Loucy (cell line): ENCODE measurements at regions not wholly inside any gene's neighbourhood (a gene's known extent, or its start where the extent isn't known, plus 50 kb on each side); places are given as distances from the start of the nearest gene placed in this dataset.

Experiments used
- H2AFZ ChIP-seq: fragments of 200-600 bp; sonication (generic); 2 replicates; pipeline ENCODE4 v1.6.0; 2016; ENCODE audit warnings: antibody characterized with exemption, mild to moderate bottlenecking, low read length, moderate library complexity
- H3F3A ChIP-seq: fragments of 200-600 bp; 2 replicates; pipeline ENCODE4 v1.6.0; 2016; ENCODE audit warnings: antibody characterized with exemption, low read depth, mild to moderate bottlenecking
- H3K27me3 ChIP-seq: fragments of 200-600 bp; sonication (generic); 2 replicates; pipeline ENCODE4 v1.6.1; 2014; ENCODE audit warnings: low read length, mild to moderate bottlenecking; ENCODE audit not compliant: insufficient read depth, poor library complexity, severe bottlenecking
- H3K36me3 ChIP-seq: fragments of 200-600 bp; sonication (generic); 2 replicates; pipeline ENCODE4 v1.6.1; 2016; ENCODE audit warnings: low read length; ENCODE audit not compliant: insufficient read depth
- H3K4me1 ChIP-seq: fragments of 200-600 bp; sonication (generic); 2 replicates; pipeline ENCODE4 v1.5.1; 2014; ENCODE audit warnings: low read length, mild to moderate bottlenecking; ENCODE audit not compliant: insufficient read depth, poor library complexity, severe bottlenecking
- H3K4me2 ChIP-seq: fragments of 200-600 bp; sonication (generic); 2 replicates; pipeline ENCODE4 v1.6.0; 2014; ENCODE audit warnings: antibody characterized with exemption, low read length, low read depth, mild to moderate bottlenecking; ENCODE audit not compliant: poor library complexity, severe bottlenecking
- H3K4me3 ChIP-seq: fragments of 200-600 bp; sonication (generic); 2 replicates; pipeline ENCODE4 v1.5.1; 2014; ENCODE audit warnings: low read length, mild to moderate bottlenecking, mixed read lengths; ENCODE audit not compliant: poor library complexity, severe bottlenecking
- H3K79me2 ChIP-seq: fragments of 200-600 bp; sonication (generic); 2 replicates; pipeline ENCODE4 v1.6.1; 2014; ENCODE audit warnings: low read length; ENCODE audit not compliant: insufficient read depth
- H3K9ac ChIP-seq: fragments of 200-600 bp; sonication (generic); 2 replicates; pipeline ENCODE4 v1.6.0; 2014; ENCODE audit warnings: mild to moderate bottlenecking, low read depth, low read length, moderate library complexity; ENCODE audit not compliant: poor library complexity, severe bottlenecking
- H3K9me2 ChIP-seq: fragments of 200-600 bp; sonication (generic); replicated peaks from 2 replicates; pipeline ENCODE4 v1.6.1; 2016; ENCODE audit warnings: low read depth, low read length, mixed read lengths
- H3K9me3 ChIP-seq: fragments of 200-600 bp; sonication (generic); 2 replicates; pipeline ENCODE4 v1.6.1; 2014; ENCODE audit warnings: mild to moderate bottlenecking, antibody characterized with exemption, low read length, low read depth; ENCODE audit not compliant: insufficient read depth
- H4K20me1 ChIP-seq: fragments of 200-600 bp; sonication (generic); 2 replicates; pipeline ENCODE4 v1.6.0; 2014; ENCODE audit warnings: antibody characterized with exemption, low read length, mild to moderate bottlenecking; ENCODE audit not compliant: insufficient read depth, poor library complexity, severe bottlenecking
- EZH2phosphoT487 ChIP-seq: fragments of 200-600 bp; IDR thresholded peaks from 2 replicates; pipeline ENCODE4 v1.6.1; 2018; ENCODE audit warnings: antibody characterized with exemption, mild to moderate bottlenecking, moderate library complexity, borderline replicate concordance
- TF ChIP-seq, protein P1 (sequence below): fragments of 200-600 bp; sonication (generic); conservative IDR thresholded peaks from 2 replicates; pipeline ENCODE4 v1.5.1; 2014; ENCODE audit warnings: mild to moderate bottlenecking, antibody characterized with exemption, low read length

DNA sequence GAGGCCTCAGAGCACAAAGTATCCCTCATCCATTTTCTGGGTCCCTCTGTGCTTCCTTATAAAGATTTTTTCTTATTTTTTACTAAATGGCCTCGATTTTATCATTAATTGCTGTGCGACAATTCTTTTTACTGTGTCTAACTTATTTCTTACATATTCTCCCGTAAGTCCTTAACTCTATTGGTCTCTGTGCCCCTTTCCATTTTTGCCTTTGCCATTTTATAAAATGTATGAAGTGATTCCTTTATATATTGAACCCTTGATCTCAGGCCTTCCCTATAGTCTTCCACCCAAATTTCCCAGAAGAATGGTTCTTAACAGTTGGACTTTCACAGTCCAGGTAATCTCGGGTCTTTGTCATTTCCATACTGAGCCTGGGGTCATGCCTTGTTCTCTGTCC, 55.0 kb upstream of the ESRRB start:
- no peaks in the 10 kb centered on the region for H3K27me3 ChIP-seq
- no peaks in the 10 kb centered on the region for H3K36me3 ChIP-seq
- no peaks in the 10 kb centered on the region for H3K9me2 ChIP-seq
- H2AFZ ChIP-seq, result no peak overlapping the region
- H3K4me3 ChIP-seq, result peak overlapping the region; percentile 50
- no peaks in the 10 kb centered on the region for H3F3A ChIP-seq
- peaks cover 33% of the 10 kb centered on the region for H3K4me1 ChIP-seq
- TF ChIP-seq, protein P1, sequence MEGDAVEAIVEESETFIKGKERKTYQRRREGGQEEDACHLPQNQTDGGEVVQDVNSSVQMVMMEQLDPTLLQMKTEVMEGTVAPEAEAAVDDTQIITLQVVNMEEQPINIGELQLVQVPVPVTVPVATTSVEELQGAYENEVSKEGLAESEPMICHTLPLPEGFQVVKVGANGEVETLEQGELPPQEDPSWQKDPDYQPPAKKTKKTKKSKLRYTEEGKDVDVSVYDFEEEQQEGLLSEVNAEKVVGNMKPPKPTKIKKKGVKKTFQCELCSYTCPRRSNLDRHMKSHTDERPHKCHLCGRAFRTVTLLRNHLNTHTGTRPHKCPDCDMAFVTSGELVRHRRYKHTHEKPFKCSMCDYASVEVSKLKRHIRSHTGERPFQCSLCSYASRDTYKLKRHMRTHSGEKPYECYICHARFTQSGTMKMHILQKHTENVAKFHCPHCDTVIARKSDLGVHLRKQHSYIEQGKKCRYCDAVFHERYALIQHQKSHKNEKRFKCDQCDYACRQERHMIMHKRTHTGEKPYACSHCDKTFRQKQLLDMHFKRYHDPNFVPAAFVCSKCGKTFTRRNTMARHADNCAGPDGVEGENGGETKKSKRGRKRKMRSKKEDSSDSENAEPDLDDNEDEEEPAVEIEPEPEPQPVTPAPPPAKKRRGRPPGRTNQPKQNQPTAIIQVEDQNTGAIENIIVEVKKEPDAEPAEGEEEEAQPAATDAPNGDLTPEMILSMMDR, result no peak
- TF ChIP-seq EZH2phosphoT487, result no peak
- H3K9me3 ChIP-seq, result no peaks in the 10 kb centered on the region
- H3K9ac ChIP-seq, result peak overlapping the region; percentile 6
- no peaks in the 10 kb centered on the region for H3K79me2 ChIP-seq
- no peaks in the 10 kb centered on the region for H4K20me1 ChIP-seq
- H3K4me2 ChIP-seq, result peak overlapping the region; percentile 72

DNA sequence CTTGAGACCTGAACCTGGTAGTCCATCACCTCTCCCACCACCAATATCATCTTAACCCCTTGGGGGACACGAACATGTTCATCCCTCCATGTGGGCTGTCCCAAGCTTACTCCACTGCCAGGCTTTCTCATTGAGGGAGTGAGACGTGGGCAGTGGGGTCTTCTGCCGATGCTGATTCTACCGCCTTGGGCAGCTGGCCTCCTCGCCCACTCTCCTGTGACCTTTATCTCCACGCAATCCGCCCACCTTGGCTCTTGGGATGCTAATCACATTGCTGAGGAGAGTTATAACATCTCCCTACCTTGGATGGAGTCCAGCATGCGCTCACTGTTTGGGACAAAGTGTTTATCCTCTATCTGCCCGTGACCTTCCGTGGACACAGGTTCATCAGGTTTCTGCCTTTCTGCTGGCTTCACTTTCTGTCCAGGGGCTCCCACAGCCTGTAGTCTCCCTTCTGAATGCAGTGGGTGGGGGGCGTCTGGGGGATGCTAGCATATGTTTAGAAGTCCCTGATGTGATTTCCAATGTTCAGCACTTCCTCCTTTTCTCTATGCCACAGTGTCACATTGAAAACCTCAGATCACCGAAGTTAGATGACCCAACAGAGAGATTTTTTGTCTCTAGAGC, 53.2 kb upstream of the ESRRB start:
- H3K79me2 ChIP-seq, result no peaks in the 10 kb centered on the region
- no peaks in the 10 kb centered on the region for H3F3A ChIP-seq
- H3K9me3 ChIP-seq, result no peaks in the 10 kb centered on the region
- H3K27me3 ChIP-seq, result no peaks in the 10 kb centered on the region
- peaks cover 33% of the 10 kb centered on the region for H3K4me1 ChIP-seq
- H4K20me1 ChIP-seq, result no peaks in the 10 kb centered on the region
- no peak overlapping the region for H3K9ac ChIP-seq
- H2AFZ ChIP-seq, result no peak overlapping the region
- H3K36me3 ChIP-seq, result no peaks in the 10 kb centered on the region
- H3K4me2 ChIP-seq, result no peak overlapping the region
- no peaks in the 10 kb centered on the region for H3K9me2 ChIP-seq
- no peak for TF ChIP-seq EZH2phosphoT487
- no peak overlapping the region for H3K4me3 ChIP-seq

DNA sequence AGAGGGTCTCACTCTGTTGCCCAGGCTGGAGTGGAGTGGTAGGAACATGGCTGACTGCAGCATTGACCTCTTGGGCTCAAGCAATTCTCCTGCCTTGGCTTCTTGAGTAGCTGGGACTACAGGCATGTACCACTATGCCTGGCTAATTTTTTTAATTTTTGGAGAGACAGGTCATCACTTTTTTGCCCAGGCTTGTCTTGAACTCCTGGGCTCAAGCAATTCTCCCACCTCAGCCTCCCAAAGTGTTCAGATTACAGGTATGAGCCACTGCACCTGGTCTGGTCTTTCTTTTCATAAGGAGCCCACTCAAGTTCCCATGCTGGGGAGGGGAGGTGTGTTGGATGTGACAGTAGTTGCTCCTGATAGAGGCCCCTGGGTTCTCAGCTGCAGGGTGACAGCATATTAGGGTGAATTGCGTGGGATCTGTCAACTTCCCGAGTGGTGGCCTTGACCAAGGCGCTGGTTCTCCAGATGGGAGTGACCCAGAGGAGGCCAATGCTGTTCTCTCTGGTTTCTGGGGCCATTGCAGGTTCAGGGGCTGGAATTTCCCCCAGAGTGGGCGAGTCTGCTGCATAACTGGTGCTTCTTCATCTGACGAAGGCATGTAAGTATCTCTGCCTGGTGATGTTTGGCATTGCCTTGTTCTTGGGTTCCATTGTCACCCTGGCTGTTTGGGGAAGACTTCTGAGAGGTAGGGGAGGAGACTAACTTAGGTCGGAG, 52.4 kb upstream of the ESRRB start:
- Histone ChIP-seq H3K36me3 (no peaks in the 10 kb centered on the region), H3K9ac (no peak overlapping the region), H3K4me1 (peaks cover 31% of the 10 kb centered on the region), H3K4me3 (no peak overlapping the region), H3K27me3 (no peaks in the 10 kb centered on the region), H3K9me2 (no peaks in the 10 kb centered on the region), H3K79me2 (no peaks in the 10 kb centered on the region), H3F3A (no peaks in the 10 kb centered on the region), H4K20me1 (no peaks in the 10 kb centered on the region), H2AFZ (no peak overlapping the region), H3K9me3 (no peaks in the 10 kb centered on the region), H3K4me2 (no peak overlapping the region)
- TF ChIP-seq EZH2phosphoT487, result no peak
- TF ChIP-seq, protein P1, result no peak
